A549 (cell line): ENCODE measurements at regions not wholly inside any gene's neighbourhood (a gene's known extent, or its start where the extent isn't known, plus 50 kb on each side); places are given as distances from the start of the nearest gene placed in this dataset.

Source experiments
- ATAC-seq, 2 experiments: fragments of 200-7000 bp in 1 of 2; fragments of >200 bp in 1 of 2; cut with Nextera tagmentation in 1 of 2; cut with Tn5 transposase in 1 of 2; 3 replicates each; pipeline versions ENCODE4 v1.8.0 to v1.9.1; 2018 to 2020; ENCODE audit warnings: mild to moderate bottlenecking in 1 of 2, moderate library complexity in 1 of 2
- CTCF ChIA-PET: fragments of 300-600 bp; sonication (Branson Sonifier 250); formaldehyde crosslinking; extraction: SDS; loops from one replicate; lab custom pipeline; 2021; ENCODE audit warnings: antibody characterized with exemption, inconsistent platforms; lab: Yijun Ruan, JAX
- POLR2A ChIA-PET: fragments of 350-600 bp; formaldehyde crosslinking; extraction: SDS; loops from one replicate; lab custom pipeline; 2021; ENCODE audit warnings: antibody characterized with exemption, inconsistent platforms; lab: Yijun Ruan, JAX
- DNase-seq, 2 experiments: peaks; one replicate each; pipeline versions ENCODE4 v3.0.0 to v3.0.0-alpha.2; 2011 to 2016; ENCODE audit warnings: low read depth in 1 of 2, low spot score in 1 of 2
- FAIRE-seq: peaks from 2 replicates; lab custom pipeline; 2011; peaks lifted over from hg19 to GRCh38; lab: Jason Lieb, UNC
- H3K27ac ChIP-seq, 2 experiments: fragments of >200 bp; sonication (Bioruptor Twin); formaldehyde crosslinking; 3 replicates each; pipeline ENCODE4 v1.5.1; 2016 to 2017
- H3K4me1 ChIP-seq: fragments of >200 bp; sonication (Bioruptor Twin); formaldehyde crosslinking; 3 replicates; pipeline ENCODE4 v1.6.1; 2016
- H3K4me2 ChIP-seq: fragments of >200 bp; sonication (Bioruptor Twin); formaldehyde crosslinking; 3 replicates; pipeline ENCODE4 v1.6.1; 2016
- H3K4me3 ChIP-seq: fragments of >200 bp; sonication (Bioruptor Twin); formaldehyde crosslinking; 3 replicates; pipeline ENCODE4 v1.5.1; 2016
- H3K9me3 ChIP-seq: fragments of >200 bp; sonication (Bioruptor Twin); formaldehyde crosslinking; 3 replicates; pipeline ENCODE4 v1.6.1; 2016
- BCL3 ChIP-seq: fragments of >200 bp; sonication (Bioruptor Twin); formaldehyde crosslinking; IDR thresholded peaks from 3 replicates; pipeline ENCODE4 v1.6.1; 2016
- CBX2 ChIP-seq: fragments of 200-600 bp; sonication (generic); IDR thresholded peaks from 2 replicates; pipeline ENCODE4 v1.6.1; 2016; ENCODE audit warnings: low read depth, mild to moderate bottlenecking, borderline replicate concordance
- EHMT2 ChIP-seq: fragments of 200-600 bp; sonication (generic); IDR thresholded peaks from 2 replicates; pipeline ENCODE4 v1.6.1; 2016; ENCODE audit warnings: antibody characterized with exemption, low read depth, mild to moderate bottlenecking, moderate library complexity
- FOXS1 ChIP-seq: fragments of 250-450 bp; sonication (Bioruptor Pico); IDR thresholded peaks from 2 replicates; pipeline ENCODE4 v1.5.0; 2020; ENCODE audit warnings: mild to moderate bottlenecking, moderate library complexity
- GATA3 ChIP-seq: IDR thresholded peaks from 2 replicates; pipeline ENCODE4 v1.6.1; 2012; ENCODE audit warnings: borderline replicate concordance
- HOXB5 ChIP-seq: fragments of 250-450 bp; sonication (Bioruptor Pico); IDR thresholded peaks from 2 replicates; pipeline ENCODE4 v1.5.0; 2020; ENCODE audit warnings: mild to moderate bottlenecking, moderate library complexity
- JUN ChIP-seq, 2 experiments: fragments of >200 bp; sonication (Bioruptor Twin); formaldehyde crosslinking; IDR thresholded peaks; 2 replicates in 1 of 2; 3 replicates in 1 of 2; pipeline ENCODE4 v1.6.1; 2016 to 2017
- JUNB ChIP-seq: fragments of >200 bp; sonication (Bioruptor Twin); formaldehyde crosslinking; IDR thresholded peaks from 2 replicates; pipeline ENCODE4 v1.6.1; 2016
- KDM1A ChIP-seq: fragments of 200-600 bp; sonication (generic); IDR thresholded peaks from 2 replicates; pipeline ENCODE4 v1.6.1; 2016; ENCODE audit warnings: low read depth, mild to moderate bottlenecking
- MAFK ChIP-seq: fragments of 450-650 bp; IDR thresholded peaks from 2 replicates; pipeline ENCODE4 v1.6.1; 2014; ENCODE audit not compliant: partially characterized antibody
- MYC ChIP-seq: IDR thresholded peaks from 2 replicates; pipeline ENCODE4 v1.6.1; 2012; ENCODE audit warnings: mild to moderate bottlenecking, inconsistent platforms, low read length, improper control_type of control experiment, borderline replicate concordance
- NFE2L2 ChIP-seq: fragments of 150-350 bp; conservative IDR thresholded peaks from 2 replicates; pipeline ENCODE4 v1.6.1; 2014; ENCODE audit warnings: low read length
- NPAS2 ChIP-seq: fragments of 250-450 bp; sonication (Bioruptor Pico); IDR thresholded peaks from 2 replicates; pipeline ENCODE4 v1.8.0; 2022; ENCODE audit warnings: mild to moderate bottlenecking, moderate library complexity, borderline replicate concordance
- PBX3 ChIP-seq: IDR thresholded peaks from 2 replicates; pipeline ENCODE4 v1.6.1; 2012
- PHF8 ChIP-seq: fragments of 200-600 bp; sonication (generic); IDR thresholded peaks from 2 replicates; pipeline ENCODE4 v1.6.1; 2016; ENCODE audit warnings: low read depth, mild to moderate bottlenecking, antibody characterized with exemption, moderate library complexity, borderline replicate concordance
- POLR2AphosphoS2 ChIP-seq: conservative IDR thresholded peaks from 2 replicates; pipeline ENCODE4 v1.6.1; 2012; ENCODE audit warnings: low read length, improper control_type of control experiment, inconsistent platforms
- RFX5 ChIP-seq: fragments of 450-650 bp; IDR thresholded peaks from 2 replicates; pipeline ENCODE4 v1.7.1; 2014; ENCODE audit warnings: antibody characterized with exemption, mild to moderate bottlenecking, moderate library complexity
- RNF2 ChIP-seq: fragments of 200-600 bp; sonication (generic); IDR thresholded peaks from 2 replicates; pipeline ENCODE4 v1.6.1; 2016; ENCODE audit warnings: low read depth, mild to moderate bottlenecking, antibody characterized with exemption, moderate library complexity, borderline replicate concordance
- SMC3 ChIP-seq: fragments of >200 bp; sonication (Bioruptor Twin); formaldehyde crosslinking; IDR thresholded peaks from 3 replicates; pipeline ENCODE4 v1.6.1; 2018; ENCODE audit warnings: inconsistent platforms
- SREBF2 ChIP-seq: fragments of 450-650 bp; IDR thresholded peaks from 2 replicates; pipeline ENCODE4 v1.6.1; 2014; ENCODE audit warnings: mild to moderate bottlenecking, moderate library complexity
- TFCP2L1 ChIP-seq: fragments of 250-450 bp; sonication (Bioruptor Pico); IDR thresholded peaks from 2 replicates; pipeline ENCODE4 v1.5.0; 2021; ENCODE audit warnings: mild to moderate bottlenecking
- USF2 ChIP-seq: fragments of 450-650 bp; IDR thresholded peaks from 2 replicates; pipeline ENCODE4 v1.6.1; 2014; ENCODE audit warnings: antibody characterized with exemption
- ZFP36 ChIP-seq: fragments of 450-650 bp; IDR thresholded peaks from 2 replicates; pipeline ENCODE4 v1.6.1; 2014; ENCODE audit warnings: borderline replicate concordance; ENCODE audit not compliant: partially characterized antibody
- WGBS: methylation state at CpG from one replicate; pipeline ENCODE4 v1.1.6; 2017; ENCODE audit errors: missing lambda C conversion rate; 5-methylcytosine and 5-hydroxymethylcytosine counted together

GRCh38 chr5:158639881-158640592, 459.7 kb downstream of the EBF1 start:
- H3K4me1 ChIP-seq = no peaks in the 10 kb centered on the region
- TF ChIP-seq SMC3 = no peak
- ChIA-PET POLR2A (no interaction called here), CTCF (interaction anchor here (0.9 kb wide), 1 partner anchor 464 kb away, joined by 3 read pairs; no protein-coding TSS in a partner anchor)
- H3K9me3 ChIP-seq = no peaks in the 10 kb centered on the region
- no peak overlapping the region for H3K27ac ChIP-seq
- H3K4me2 ChIP-seq = no peak overlapping the region
- 5% methylated on average over 5 of the region's 5 CpGs for WGBS
- H3K4me3 ChIP-seq = no peak overlapping the region
- no peak for ATAC-seq
- DNase-seq = no peak
- no peak for FAIRE-seq

- H3K4me2 ChIP-seq = no peak overlapping the region
- DNase-seq = no peak
- ATAC-seq = no peak
- CTCF ChIA-PET = no interaction called here
- no peak for TF ChIP-seq TFCP2L1 (CRISPR knock-in tag)
- no peak for TF ChIP-seq FOXS1
- TF ChIP-seq RNF2 = no peak
- TF ChIP-seq PBX3 = no peak
- no peak for TF ChIP-seq MYC
- TF ChIP-seq KDM1A = no peak
- TF ChIP-seq GATA3 = no peak
- no peak for TF ChIP-seq NFE2L2
- TF ChIP-seq NPAS2 = no peak
- no peak for TF ChIP-seq ZFP36
- TF ChIP-seq BCL3 = no peak
- no peak for TF ChIP-seq HOXB5 (CRISPR knock-in tag)
- TF ChIP-seq JUNB = no peak
- no peak for TF ChIP-seq SREBF2
- TF ChIP-seq CBX2 = no peak
- no peak for TF ChIP-seq JUN (IDR thresholded peaks at IDR 0.05)
- TF ChIP-seq, all 56 proteins: peak for 0
- Histone ChIP-seq H3K4me3 (no peak overlapping the region), H3K4me1 (no peaks in the 10 kb centered on the region), H3K9me3 (no peaks in the 10 kb centered on the region), H3K27ac (no peak overlapping the region)
- no peak for FAIRE-seq
- WGBS = 2% methylated on average over 3 of the region's 3 CpGs
- POLR2A ChIA-PET = no interaction called here
Observed at GRCh38 chr5:158638396-158638795, 461.3 kb downstream of the EBF1 start.

- CTCF ChIA-PET = no interaction called here
- Histone ChIP-seq H3K4me1 (no peaks in the 10 kb centered on the region), H3K27ac (no peak overlapping the region), H3K4me2 (no peak overlapping the region), H3K9me3 (no peaks in the 10 kb centered on the region), H3K4me3 (no peak overlapping the region)
- WGBS = 0% methylated on average over 1 of the region's 1 CpG
- POLR2A ChIA-PET = no interaction called here
- DNase-seq = no peak
- TF ChIP-seq USF2 = no peak
- TF ChIP-seq JUNB = no peak
- TF ChIP-seq PHF8 = no peak
- TF ChIP-seq MAFK = no peak
- no peak for TF ChIP-seq EHMT2
- TF ChIP-seq GATA3 = no peak
- TF ChIP-seq POLR2AphosphoS2 = no peak
- no peak for TF ChIP-seq PBX3
- no peak for TF ChIP-seq RFX5
- TF ChIP-seq ZFP36 = no peak
- no peak for ATAC-seq
- FAIRE-seq = no peak
Observed at GRCh38 chr5:158637039-158637438, 462.7 kb downstream of the EBF1 start.
